ENCODE measurements at regions not wholly inside any gene's neighbourhood (a gene's known extent, or its start where the extent isn't known, plus 50 kb on each side); places are given as distances from the start of the nearest gene placed in this dataset.
A peak's percentile ranks its signal among the peaks of the same experiment; 100 is the strongest.

DNA sequence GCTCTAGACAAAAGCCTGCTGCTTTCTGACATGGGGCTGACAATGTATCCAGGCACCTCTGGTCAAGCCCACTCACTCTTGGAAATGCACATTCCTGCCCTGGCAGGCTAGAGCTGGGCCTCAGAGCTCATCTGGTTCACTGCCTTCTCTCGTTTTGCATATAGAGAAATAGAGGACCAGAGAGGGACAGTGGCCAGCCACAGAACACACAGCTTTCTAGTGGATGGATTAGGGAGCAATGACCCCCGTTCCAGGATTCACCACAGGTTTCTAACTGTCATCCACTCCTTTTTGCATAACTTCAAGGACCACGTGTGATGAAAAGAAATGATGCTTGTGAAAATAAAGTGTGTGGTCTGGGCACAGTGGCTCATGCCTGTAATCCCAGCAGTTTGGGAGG is 129.6 kb upstream of the IGSF21 start:
- no peak for DNase-seq (ENCODE audit: low spot score)

DNA sequence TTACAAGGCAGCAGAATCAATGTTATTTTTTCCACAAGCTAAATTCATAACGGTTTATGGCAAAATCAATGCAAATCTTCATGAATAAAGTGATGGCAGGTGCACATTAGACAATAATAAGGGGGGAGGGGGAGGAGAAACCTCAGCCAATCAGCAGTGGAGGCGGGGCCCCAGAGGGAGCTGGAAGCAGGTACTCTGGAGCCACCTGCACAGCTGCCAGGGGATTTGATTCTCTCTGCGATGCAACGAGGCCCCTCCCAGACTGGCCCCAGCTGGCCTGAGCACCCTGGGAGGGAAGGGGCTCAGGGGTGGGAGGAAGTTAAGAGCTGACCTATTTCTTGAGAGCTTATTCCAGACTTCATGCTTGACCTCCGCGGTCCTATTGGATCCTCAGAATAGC is 127.8 kb upstream of the IGSF21 start:
- no peak for DNase-seq (ENCODE audit: low spot score)

DNA sequence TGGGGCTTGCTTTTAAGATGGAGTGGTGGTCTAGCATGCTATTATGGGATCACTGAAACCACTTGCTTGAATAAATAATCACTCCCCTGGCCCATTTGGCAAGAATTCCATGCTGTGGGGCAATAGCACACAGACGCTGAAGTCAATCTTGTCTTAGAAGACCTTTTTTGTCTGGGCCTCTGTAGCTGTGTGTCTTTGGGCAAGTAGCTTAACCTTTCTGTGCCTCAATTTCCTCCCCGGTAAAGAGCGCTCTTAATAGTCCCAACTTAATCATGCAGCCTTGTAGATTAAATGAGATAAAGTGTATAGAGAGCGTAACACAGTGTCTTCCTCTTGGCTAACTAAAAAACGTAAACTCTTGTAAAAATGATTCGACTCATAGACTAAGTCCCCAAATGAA is 125.4 kb upstream of the IGSF21 start:
- no peak for DNase-seq (ENCODE audit: low spot score)

DNA sequence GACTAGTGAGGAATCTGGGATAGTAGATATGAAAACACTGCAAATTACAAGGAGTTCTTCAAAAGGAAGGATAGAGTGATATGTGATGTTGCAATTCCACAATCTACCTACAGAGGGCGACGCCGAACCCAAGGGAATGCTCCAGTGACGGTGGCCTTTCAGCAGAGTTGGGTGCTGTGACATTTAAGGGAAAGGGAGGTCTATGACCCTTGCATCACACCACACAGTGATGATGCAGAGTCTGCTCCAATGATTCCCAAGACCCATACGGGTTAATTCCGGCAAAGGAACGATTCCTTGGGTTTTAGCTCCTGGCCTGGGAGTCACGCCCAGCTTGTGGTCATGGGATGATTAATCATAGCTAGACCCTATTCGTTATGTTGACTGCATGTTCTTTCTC is 123.0 kb upstream of the IGSF21 start:
- DNase-seq (ENCODE audit: low spot score), result peak; percentile 12

DNA sequence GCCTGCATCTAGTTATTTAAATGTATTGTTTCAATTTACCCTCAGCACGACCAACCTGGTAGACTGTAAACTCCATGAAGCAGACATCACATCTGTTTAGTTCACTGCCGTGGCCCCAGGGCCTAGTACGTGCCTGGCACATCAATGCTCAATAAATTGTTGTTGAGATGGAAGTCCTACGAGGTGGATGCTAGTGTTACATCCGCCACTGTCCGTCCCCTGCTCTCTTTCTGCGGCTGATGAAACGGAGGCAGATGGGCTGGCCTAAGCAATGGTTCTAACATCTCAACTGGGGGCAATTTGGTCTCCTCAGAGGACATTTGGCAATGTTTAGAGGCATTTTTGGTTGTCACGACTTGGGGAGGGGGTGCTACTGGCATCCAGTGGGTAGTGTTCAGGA is 121.4 kb upstream of the IGSF21 start:
- DNase-seq (ENCODE audit: low spot score), result no peak

DNA sequence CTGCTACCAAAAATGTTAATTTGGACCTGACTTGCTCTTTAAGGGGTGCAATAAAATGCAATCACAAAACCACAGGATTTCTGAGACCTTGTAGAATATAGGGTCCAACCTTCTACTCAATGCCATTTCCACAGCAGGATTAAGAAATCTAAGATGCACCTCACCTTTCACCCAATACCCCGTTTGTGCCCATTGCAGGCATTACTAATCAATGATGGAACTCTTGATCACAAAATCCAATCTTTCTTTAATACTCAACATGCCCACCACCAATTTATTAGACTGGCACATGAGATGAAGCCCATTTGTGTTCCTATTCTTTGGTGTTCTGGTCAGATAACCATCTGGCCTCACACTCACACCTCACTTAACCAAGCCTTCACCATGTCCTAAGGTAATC is 117.2 kb upstream of the IGSF21 start:
- no peak for DNase-seq (ENCODE audit: low spot score)

DNA sequence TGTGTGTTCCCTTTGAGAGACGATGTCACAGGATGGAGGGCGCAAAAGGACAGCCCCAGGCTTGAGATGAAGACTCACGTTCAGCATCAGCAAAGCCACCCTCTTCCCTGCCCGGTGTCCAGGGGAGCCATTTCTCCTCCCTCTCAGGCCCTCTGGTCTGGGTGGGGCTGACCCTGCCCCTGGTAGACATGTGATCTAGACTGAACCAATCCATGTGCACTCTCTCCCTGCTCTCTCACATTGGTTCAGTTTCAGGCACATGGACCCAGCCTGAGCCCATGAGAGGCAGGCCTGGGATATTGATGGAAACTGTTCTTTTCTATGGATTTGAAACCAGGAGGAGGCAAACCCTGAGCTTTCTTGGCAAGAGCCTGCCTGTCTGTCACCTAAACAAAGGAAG is 115.6 kb upstream of the IGSF21 start:
- no peak for DNase-seq (ENCODE audit: low spot score)

DNA sequence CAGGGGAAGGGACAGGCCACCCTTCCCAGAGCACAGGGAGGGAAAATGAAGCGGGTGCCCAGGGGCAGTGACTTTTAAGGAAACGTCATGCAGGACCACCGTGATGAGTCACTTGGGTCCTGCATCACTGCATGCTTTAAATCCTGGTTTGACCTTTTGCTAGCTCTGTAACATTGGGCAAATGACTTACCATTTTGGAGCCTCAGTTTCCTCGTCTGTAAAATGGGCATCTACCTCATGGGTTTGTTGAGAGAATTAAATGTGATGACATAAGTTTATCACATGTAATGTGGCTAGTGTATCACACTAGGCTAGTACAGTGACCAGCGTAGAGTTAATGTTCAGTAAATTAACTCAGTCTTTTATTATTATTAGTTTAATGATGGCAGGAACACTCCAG is 114.8 kb upstream of the IGSF21 start:
- DNase-seq (ENCODE audit: low spot score), result no peak

DNA sequence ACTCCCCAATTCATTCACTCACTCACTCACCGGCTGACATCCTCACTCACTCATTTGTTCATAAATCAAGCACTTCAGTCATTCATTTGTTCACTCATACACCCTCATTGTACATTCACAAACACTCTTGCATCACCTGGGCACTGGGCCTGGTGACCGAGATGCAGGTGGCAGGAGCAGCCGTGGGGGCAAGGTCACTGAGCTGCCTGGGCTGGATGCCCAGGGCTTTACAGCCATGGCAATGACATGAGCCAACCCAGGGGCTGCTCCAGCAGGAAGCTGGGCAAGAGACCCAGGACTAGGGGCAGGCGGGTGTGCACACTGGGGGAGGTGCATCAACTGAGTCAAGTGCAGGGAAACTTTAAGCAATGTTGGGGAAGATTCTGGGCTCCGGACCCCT is 113.6 kb upstream of the IGSF21 start:
- DNase-seq (ENCODE audit: low spot score), result no peak

DNA sequence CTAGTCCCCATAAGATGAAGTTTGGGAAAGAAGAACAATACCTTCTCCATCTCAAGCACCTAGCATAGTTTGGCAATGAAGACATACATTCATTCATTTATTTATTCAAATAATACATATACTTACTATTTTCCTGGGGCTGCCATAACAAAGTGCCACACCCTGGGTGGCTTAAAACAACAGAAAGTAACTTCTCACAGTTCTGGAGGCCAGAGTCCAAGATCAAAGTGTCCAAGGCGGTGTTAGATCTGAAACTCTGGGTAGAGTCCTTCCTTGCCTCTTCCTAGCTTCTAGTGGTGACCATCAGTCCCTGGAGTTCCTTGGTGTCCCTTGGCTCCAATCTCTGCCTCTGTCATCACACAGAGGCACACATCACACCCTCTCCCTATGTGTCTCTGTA is 112.1 kb upstream of the IGSF21 start:
- no peak for DNase-seq (ENCODE audit: low spot score)

DNA sequence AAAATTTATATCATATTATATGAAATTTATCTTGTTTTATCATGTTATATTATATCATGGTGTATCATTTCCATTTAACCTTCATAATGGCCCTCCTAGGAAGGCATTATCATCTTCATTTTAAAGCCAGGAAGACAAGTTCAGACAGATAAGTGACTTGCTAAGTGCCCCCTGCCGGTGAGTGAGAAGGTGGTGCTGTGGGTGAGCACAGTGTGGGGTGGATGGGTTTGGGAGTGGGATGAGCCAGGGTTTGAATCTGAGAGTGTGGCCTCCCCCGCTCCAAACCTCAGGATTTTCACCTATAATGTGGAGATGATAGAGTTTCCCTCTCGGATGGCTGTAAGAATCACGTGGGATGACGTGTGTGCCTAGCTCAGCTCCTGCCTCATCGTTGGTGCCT is 108.7 kb upstream of the IGSF21 start:
- no peak for DNase-seq (ENCODE audit: low spot score)

DNA sequence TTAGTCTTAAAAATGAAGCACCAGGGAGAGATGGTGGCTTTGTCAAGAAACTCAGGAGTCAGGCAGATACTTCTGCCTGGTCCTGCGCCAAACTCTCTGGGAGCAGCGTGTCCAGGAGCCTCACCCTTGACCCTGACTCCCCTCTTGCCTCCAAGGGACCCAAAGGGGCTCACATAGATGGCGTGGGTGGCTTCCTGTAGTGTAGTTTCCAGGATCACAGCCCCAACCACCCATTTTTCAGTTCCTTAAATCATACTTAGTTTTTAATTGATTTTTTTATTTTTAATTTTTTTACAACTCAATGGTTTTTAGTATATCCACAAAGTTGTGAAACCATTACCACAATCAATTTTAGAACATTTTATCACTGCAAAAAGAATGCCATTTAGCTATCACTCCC is 107.7 kb upstream of the IGSF21 start:
- DNase-seq (ENCODE audit: low spot score), result no peak

DNA sequence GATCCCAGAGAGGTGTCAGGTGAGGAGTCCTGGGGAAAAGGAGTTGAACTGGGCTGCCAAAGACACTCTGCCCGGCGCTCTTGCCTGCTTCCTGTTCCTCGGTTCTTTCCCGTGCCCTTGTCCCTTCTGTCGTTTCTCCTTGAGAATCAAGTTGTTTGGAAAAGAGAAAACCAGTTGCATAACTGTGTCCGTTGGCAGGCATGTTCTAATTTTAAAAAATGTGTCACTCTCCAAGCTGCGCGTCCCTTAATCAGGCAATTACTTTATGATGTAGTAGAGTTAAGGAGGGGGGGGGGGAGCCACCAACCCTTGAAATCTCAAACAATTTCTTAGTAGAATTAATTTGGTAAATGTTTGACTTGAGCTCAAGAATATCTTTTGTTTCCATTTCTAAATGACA is 105.9 kb upstream of the IGSF21 start:
- DNase-seq (ENCODE audit: low spot score), result no peak

DNA sequence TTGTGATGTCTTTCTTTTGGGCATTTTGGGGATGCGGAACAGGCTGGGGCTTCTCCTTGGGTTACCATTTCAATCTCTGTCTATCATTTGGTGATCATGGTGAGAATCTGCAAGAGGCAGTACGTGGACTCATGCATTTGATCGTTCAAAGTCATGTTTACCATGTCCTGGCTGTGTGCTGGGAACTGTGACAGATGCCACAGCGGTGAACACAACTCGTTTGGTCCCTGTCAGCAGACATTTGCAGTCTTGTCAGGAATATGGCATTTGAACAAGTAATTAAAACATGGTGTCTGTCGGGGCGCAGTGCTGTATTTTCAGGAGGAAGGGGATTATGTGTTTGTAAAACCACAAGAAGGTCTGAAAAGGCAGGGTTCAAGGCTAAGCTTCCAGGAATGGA is 103.3 kb upstream of the IGSF21 start:
- no peak for DNase-seq (ENCODE audit: low spot score)

DNA sequence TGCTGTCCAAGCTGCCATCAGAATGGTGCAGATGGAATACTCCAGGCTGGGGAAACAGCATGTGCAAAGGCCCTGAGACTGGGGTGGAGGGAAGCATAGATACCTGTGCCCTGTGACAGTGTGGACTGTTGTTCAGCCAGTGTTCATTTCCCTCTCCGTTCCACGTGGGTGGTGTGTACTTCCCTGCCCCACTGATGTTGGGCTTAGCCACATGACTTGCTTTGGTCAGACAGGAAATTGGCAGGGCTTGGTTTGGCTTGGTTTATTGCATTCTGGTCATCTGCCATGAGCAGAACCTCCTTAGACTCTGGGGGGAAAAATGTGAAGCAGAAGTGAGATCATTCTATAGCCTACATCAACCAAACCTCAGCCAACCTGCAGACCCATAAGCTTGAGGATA is 102.4 kb upstream of the IGSF21 start:
- DNase-seq (ENCODE audit: low spot score), result no peak

DNA sequence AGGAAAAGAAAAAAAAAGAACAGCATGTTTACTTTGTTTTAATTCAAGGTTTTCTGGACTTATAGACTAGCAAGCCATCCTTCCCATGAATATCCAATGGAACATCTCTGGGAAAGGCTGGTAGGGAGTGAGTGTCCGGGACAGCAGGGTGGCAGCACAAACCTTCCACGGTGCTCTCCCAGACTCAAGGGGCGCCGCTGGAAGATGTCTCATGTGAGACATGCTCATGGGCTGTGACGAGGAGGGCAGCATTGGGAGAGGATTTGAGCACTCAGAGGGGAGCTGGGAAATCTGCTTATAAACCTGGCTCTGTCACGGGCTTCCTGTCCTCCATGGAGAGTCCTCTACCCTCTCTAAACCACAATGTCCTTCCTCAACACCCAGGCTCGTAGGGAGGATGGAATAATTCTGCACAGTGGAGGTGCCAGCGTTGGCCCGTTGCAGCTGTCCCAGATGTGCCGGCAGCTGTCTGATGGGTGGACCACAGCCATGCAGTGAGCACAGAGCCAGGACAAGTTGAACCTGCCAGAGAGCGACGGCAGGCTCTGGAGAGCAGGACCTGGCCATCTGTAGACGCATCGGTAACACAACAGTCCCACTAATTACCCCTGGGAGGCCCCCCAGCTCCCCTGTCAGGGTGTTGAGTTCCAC is 100.1 kb upstream of the IGSF21 start:
- no peak for DNase-seq (ENCODE audit: low spot score)

DNA sequence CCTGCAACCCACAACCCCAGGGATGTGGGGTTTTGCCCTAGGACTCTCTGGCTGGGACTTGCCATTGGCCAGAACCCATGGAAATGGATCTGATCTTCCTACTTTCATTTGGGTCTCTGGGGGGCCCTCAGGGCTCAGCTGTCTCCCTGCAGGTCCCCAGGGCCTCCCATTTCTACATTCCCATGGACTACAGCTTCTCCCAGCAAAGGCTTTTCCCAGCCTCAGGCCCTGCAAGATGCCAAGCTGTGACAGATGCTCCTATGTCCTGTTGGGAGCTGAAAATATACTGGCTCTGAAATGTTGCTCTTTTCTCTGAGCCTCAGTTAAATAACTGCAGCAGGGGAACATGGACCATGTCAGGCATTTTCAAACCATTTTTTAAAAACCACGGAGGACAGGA is 99.5 kb upstream of the IGSF21 start:
- no peak for DNase-seq (ENCODE audit: low spot score)

DNA sequence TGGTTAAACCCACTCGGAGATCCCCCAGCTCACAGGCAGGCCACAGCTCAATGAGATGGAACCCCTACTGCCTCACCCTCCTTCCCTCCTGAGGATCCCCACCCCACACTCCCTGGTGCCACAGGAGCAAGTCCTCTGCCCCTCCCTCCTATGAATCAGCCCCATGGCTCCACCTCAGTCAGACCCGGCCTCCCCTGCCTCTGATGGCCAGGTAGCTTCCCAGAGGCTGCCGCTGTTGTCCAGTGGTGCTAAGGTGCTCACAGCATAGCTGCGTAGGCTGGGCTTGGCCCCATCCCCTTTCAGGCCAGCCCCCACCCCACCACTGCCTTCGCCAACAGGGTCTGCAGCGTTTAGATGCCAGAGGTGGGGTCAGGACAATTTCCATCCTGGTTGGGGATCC is 98.5 kb upstream of the IGSF21 start:
- no peak for DNase-seq (ENCODE audit: low spot score)

DNA sequence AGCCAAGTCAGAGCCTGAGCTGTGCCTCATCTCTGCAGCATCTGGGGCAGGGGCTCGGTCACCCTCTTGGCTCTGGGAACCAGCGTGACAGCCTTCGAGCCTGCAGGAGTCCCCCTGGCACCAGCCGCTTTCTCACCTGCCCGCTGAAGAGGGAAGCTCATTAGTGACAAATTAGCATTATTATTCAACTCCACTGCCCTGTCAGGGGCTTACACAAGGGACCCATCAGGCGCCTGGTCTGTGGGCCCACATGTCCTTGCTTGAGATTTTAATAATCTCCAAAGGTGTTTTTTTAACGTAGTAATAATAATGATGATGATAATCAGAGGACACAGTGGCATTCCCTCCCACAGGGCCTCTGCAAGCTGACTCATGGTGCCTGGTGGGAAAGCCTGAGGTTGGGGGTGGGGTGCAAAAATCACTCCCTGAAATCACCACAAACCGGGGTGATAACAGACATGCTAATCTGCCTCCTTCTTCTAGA is 98.1 kb upstream of the IGSF21 start:
- DNase-seq (ENCODE audit: low spot score), result no peak

DNA sequence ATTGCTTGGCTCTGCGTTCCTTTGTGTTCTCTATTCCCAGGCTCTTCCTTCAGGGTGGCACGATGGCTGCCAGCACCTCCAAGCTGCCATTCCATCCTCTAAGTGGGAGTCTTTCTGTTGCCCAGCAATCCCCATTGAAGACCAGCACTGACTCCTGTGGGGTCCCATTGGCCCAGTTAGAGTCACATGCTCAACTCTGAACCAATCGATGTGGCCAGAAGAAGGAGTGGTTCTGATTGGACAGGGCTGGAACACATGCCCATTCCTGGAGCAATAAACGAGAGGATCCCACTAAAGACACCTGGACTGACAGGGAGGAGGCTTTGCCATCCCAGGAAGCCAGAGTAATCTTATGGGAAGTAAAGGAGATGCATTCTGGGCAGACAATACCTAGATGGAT is 97.2 kb upstream of the IGSF21 start:
- no peak for DNase-seq (ENCODE audit: low spot score)

DNA sequence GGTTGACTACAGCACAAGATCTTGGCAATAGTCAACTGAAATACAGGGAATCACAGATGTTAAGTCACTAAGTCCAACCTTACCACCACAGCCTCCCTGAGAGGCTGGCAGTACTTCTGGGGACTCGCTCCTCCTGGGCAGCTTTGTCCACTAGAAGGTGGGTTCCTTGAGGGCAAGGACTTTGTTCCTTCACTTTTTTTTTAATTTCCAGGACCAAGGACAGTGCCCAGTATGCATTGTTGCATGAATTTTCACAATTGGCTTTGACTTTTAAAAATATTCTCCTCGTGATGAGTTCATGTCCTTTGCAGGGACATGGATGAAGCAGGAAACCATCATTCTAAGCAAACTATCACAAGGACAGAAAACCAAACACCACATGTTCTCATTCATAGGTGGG is 96.7 kb upstream of the IGSF21 start:
- no peak for DNase-seq (ENCODE audit: low spot score)

DNA sequence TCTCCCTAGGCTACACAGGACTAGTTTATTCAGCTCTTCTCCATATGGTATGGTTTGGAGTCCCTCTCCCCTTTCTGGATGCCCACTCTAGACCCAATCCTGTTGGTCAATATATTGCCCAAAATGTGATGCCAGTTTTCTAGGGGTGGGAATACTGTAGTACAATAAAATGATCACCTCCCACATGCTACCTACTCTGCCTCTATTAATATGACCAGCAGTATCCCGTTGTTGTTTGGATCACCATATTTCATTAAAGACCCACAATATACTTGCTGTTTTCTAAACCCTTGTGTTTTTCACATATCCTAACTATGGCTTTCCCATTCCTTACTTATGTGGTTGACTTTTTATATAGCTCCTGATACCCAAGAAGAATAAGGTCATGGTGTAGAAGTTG is 95.9 kb upstream of the IGSF21 start:
- DNase-seq (ENCODE audit: low spot score), result no peak

DNA sequence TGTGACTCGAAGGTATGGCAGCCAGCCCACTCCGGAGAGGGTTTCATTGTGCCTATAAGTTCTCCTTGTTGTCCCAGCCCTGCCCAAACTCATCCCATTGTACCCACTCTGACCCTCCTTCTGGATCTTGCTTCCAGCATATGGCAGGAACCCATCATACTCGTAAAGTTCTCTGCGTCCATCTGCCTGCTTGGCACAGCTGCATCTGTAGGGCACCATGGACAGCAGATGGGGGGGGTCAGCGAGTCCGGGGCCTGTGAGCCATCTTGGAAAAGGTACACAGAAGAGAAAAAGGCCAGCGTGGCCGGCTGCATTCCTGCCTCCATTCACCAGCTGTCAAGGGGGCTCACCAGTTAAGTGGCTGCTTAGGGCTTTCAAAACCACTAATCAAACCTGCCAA is 94.9 kb upstream of the IGSF21 start:
- no peak for DNase-seq (ENCODE audit: low spot score)

DNA sequence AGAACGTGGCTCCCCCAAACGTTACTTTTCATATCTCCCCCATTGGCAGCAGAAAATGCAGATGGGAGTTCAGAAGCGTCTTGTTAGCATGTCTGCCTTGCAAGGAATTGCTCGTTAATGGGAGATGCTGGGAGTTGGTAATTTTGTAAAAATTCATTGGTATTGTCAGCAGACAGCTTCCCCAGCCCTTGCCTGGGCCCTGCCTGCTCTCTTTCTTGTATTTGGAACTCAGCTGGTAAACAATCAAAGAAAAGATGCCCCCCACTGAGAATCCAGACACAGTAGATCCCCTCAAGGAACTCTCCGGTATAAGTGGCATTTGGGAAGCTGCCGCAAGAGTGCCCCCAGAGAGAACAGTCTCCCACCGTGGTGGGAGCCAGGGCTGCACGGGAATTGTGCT is 94.4 kb upstream of the IGSF21 start:
- DNase-seq (ENCODE audit: low spot score), result no peak

DNA sequence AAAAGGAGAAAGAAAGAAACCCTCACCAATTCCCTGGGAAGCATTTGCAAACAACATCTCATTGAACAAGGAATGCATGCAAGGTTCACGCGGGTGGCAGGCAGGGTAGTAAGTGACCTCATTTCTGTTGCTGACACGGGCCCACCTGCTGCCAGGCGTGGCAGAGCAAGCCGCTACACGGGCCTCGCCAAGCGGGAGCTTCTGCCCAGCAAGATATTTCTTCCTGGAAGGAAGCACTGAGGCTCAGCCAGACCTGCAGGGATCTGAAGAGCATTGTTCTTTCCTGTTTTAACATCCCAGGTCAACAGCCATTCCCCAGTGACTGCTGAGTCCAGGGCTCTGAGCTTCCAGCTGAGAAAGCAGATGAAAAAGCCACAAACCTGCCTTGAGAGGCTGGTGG is 91.9 kb upstream of the IGSF21 start:
- DNase-seq (ENCODE audit: low spot score), result no peak
